Epidermal melanocyte (primary cell): ENCODE measurements at regions not wholly inside any gene's neighbourhood (a gene's known extent, or its start where the extent isn't known, plus 50 kb on each side); places are given as distances from the start of the nearest gene placed in this dataset.
"Not testable (repeated sequence)": the region's sequence is repeated elsewhere in the genome, so short reads cannot be mapped to it uniquely, and the experiment has no call there.

Experiments
- DNase-seq: peaks from one replicate; pipeline ENCODE4 v3.0.0; 2011; ENCODE audit warnings: low spot score; ENCODE audit not compliant: insufficient read length

DNA sequence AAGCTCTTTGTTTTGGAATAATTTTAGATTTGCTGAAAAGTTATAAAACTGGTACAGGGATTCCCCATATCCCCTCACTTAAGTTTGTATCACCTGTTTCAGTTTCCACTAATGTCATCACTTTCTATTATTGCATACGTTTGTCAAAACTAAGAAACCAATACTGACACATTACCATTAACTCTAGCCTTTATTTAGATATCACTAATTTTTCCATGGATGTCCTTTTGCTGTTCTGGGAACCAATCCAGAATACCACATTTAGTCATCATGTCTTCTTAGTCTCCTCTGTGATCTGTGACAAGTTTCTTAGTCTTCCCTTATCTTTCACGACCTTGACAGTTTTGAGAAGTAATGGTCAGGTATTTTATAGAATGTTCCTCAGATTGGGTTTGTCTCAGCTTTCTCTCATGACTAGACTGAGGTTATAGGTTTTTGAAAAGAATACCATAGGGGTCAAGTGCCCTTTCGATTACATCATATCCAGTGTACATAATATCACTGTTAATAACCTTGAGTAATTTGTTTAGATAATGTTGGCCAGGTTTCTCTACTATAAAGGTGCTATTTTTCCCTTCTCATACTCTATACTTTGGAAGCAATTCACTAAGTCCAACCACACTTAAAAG, 51.9 kb upstream of the NMUR2 start:
- no peak for DNase-seq

DNA sequence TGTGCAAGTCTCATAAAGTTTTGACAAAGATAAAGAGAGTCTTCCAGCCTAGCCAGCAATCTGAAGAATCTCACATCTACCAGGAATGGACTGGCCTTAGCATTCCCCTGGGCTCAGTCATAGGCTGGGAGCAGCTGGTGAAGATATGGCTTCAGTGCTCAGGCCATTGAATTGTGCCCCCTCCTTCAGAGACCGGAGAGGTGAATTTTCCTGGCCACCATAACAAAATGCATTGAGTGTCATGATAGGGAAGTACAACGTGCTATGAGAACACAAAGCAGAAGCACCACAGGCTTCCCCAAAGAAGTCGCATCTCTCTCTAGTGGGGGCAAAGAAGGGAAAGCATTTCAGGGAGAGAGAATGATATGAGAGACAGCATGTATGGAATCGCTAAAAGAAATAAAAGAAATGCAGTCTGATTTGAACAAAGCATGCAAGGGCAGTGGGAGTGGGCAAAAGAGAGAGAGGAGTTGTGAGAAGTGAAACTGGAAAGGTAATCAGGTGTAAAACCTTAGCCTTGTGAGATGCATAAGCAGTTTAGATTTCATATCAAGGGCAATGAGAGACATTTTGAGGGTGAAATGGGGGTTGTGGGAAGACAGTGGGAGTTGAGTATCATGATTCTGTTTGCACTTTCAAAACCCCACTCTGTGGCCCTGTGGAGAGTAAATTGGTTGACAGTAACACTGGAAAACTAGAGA, 57.1 kb upstream of the NMUR2 start:
- DNase-seq, result no peak

DNA sequence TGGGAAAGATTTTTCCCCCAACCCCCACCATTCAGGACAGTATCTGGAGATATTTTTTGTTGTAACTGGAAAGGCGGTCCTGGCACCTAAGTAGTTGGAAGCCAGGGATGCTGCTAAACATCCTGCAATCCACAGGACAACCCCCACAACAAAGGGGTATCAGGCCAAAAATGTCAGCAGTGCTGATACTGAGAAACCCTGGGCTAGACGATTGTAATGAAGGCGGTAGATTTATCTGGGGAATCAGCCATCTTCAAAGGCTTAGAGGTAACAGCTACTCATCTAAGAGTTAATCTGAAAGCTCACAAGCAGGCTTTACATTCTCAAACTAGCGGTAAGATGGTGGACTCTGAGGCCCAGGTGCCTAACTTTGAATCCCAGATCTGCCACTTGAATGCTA, 59.0 kb upstream of the NMUR2 start:
- no peak for DNase-seq

DNA sequence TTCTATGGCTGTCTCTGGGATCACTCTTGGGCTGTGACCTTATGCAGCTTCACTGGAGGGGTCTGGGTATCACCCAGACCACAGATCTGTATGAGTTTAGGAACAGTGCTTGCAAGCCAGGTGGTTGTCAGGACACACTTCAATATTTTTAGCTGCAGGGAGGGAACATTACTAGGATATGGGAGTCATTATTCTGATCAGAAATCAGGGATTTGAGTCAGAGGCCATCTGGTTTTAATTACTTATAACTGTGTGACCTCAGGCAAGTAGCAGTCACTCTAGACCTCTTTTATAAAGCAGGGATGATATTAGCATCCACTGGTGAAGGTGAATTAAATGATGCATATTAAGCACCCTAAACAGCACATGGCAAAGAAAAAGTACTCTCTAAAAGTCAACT, 60.1 kb upstream of the NMUR2 start:
- no peak for DNase-seq

DNA sequence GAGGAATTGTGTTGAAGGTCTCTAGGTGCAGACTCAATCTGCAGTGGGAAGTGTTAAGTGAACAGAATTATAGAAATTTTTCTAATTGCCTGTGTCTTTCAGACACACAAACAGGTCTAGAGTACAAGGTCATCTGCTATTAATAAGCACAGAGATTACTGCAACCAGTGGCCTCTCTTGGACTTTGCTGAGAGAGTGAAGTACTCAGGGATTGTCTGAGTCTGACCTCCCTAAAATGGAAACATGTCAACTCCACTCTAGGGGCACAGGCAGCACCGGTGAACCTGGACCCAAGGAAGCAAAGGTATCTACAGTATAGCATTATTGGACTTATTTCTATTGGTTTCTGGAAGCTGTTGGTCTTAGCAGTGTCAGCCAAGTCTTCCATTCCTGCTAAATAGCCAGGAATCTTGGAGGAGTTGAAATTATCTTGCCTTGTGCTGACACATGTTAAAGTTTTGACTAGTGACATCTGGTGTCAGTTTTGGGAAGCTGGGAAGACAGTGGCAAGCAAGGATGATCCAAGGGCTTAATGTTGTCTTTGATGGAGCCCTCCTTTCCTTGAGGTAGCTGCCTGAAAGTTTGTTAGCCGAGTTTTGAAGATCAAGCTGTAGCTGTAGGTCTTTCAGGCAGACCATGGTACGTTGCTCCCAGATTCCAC, 61.1 kb upstream of the NMUR2 start:
- no peak for DNase-seq

DNA sequence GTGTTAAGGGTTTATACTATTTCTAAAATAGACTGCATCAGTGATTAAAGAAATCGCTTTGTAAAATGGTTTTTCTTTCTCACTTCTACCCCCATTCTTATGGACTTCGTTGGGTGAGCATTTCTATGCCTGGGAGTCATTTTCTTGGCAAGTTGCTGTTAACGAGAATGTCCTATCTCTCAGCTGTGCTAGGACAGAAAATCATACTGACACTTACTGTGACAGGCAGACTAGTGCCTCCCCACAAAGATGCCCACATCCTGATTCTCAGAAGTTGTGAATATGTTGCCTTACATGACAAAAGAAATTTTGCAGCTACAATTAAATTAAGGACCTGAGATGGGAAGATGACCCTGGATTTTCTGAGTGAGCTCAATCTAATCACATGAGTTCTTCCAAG, 65.1 kb upstream of the NMUR2 start:
- DNase-seq, result no peak

DNA sequence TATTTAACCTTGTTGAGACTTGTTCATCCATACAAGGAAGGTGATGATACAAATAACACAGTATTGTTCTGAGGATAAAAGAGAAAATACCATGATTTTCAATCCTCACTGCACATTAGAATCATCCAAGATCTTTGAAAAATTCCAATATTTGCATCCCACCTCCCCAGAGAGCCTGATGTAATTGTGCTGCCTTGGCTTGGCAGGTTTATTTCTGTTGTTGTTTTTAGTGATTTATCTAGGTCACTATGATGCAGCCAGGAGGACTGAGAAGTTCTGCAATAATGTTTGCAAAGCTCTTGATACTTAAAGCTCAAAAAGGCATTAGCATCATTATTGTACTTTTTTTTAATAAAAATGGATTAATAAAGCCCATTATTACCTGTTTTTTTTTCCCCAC, 67.0 kb upstream of the NMUR2 start:
- no peak for DNase-seq

DNA sequence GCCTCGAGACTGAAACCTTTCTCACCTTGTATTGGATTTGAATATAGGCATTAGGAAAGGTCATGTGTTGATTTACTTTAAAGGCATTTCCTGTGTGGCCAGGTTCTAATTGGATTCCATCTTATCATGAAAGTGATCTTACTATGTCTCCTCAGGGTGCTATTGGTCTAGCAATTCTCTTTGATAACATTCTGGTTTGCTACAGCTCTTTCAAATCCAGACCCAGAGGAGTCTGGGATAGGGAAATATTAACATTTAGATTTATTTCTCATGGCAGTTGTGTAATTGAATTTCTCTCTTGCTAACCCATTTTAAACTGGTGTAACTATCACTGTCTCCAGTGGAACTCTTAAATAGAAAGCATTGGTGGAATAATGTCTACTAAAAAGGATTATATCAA, 69.9 kb upstream of the NMUR2 start:
- no peak for DNase-seq

DNA sequence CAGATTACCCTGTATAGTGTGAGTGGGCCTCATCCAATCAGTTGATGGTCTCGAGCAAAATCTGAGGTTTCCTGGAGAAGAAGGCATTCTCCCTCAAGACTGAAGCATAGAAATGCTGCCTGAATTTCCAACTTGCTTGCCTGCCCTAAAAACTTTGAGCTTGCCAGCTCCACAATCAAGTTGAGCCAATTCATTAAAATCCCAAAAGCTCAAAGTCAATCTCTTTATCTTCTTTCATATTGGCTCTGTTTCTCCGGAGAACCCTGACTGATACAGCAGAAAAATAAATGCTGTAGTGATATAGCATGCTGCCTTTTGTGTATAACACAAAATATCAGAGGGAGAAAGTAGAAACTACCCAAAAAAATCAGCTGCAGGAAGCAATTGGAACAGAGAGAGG, 72.5 kb upstream of the NMUR2 start:
- DNase-seq, result no peak

DNA sequence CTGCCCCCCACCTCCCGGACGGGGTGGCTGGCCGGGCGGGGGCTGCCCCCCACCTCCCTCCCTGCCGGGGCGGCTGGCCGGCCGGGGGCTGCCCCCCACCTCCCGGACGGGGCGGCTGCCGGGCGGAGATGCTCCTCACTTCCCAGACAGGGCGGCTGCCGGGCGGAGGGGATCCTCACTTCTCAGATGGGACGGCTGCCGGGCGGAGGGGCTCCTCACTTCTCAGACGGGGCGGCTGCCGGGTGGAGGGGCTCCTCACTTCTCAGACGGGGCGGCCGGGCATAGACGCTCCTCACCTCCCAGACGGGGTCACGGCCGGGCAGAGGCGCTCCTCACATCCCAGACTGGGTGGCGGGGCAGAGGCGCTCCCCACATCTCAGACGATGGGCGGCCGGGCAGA, 74.8 kb upstream of the NMUR2 start:
- DNase-seq, result not testable (repeated sequence)

DNA sequence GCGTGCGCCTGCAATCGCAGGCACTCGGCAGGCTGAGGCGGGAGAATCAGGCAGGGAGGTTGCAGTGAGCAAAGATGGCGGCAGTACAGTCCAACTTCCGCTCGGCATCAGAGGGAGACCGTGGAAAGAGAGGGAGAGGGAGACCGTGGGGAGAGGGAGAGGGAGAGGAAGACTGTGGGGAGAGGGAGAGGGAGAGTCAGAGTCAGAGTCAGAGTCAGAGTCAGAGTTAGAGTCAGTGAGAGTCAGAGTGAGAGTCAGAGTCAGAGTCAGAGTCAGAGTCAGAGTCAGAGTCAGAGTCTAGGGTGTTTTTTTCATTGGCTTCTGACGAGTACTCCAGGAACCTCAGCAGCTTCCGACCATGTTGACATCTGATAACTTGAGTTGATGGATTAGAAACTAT, 75.6 kb upstream of the NMUR2 start:
- DNase-seq, result not testable (repeated sequence)

DNA sequence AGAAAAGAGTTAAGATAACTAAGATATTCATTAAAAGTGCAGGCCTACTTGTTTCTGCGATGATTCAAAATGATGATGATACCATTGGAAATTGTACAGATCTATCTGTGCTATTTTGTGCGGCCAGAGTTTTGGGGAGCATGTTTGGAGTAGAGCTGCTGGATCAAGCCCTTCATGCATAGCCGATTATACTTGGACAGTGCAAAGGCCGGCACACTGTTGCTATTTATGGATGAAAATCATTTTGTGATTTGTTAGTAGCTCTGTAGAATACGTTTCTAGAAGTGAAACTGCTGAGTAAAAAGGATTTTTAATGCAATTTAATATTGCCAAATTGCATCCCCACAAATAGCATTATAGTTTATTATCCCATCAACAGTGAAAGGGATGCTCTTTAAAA, 82.1 kb upstream of the NMUR2 start:
- no peak for DNase-seq

DNA sequence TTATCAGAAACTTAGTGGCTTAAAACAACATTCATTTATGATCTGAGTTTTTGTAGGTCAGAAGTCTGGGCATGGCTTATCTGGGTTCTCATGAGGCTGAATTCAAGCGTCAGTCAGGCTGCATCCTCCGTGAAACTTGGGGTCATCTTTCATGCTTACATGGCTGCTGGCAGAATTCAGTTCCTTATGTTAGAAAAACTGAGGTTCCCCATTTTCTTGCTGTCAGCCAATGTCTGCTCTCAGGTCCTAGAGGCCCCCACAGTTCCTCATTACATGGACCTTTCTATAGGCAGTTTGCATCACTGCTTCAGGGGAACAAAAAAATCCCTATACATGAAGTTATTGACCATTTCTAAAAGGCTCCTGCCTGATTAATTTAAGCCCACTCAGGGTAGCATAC, 83.8 kb upstream of the NMUR2 start:
- no peak for DNase-seq

DNA sequence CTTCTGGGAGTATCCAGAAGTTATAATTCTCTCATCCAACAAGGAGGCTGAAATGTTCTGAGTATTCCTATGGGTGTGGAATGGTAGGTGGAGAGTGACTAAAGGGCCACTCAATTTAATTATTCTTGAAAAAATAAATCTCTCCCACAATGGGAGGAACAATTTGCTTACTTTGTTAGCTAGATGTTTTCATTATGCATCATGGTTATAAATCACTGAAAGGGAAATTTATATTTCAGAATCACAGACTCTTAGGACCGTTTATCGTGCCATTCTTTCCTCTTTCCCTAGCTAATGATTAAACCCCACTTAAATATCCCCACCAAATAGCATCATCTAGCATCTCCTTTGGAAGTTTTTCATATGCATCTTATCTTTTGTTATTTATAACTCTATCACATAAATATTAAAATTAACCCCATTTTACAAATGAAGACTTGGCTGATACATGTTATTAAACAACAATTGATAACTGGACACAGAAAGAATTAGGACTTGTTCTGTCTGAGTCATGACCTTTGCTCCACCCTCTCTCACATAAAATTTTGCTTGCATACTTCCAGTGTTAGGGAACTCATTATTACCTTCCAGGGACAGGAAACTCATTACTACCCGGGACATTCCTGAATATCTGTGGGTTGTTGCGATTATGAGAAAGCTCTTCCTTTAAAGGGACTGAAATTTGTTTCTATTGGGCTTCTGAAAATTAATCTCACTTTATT, 94.9 kb upstream of the NMUR2 start:
- DNase-seq, result no peak

DNA sequence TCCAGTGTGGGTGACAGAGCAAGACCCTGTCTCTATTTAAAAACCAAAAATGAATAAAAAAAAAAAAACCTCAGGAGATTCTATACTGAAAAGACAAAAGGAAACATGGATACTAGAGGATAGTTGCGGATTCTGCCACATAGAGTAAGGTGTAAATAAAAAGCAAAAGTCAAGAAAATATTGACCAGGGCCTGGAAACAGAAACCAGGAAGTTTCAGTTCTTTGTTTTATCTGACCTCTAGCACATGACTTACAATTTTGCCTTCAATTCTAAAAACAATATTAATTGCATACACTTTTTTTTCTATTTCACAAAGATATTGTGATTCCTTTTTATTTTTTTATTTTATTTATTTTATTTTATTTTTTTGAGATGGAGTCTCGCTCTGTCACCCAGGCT, 96.2 kb upstream of the NMUR2 start:
- no peak for DNase-seq

DNA sequence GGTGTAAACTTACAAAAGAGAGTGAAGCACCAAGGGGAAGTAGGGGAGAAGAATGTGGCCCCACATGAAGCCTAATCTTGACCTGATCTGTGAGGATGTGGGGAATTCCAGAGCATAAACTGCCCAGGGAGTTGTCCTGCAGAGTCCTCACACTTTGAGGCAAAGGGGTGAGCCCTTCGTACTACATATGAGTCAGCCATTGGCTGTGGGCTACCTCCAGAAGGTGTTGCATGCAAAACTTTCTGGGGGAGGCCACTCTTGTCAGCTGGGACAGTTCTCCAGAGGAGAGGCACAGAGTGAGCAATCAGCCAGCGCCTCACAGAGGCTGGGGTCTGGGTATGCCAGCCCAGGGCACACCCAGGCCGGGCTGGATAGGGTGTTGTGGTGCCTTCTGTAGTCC, 98.1 kb upstream of the NMUR2 start:
- DNase-seq, result no peak

DNA sequence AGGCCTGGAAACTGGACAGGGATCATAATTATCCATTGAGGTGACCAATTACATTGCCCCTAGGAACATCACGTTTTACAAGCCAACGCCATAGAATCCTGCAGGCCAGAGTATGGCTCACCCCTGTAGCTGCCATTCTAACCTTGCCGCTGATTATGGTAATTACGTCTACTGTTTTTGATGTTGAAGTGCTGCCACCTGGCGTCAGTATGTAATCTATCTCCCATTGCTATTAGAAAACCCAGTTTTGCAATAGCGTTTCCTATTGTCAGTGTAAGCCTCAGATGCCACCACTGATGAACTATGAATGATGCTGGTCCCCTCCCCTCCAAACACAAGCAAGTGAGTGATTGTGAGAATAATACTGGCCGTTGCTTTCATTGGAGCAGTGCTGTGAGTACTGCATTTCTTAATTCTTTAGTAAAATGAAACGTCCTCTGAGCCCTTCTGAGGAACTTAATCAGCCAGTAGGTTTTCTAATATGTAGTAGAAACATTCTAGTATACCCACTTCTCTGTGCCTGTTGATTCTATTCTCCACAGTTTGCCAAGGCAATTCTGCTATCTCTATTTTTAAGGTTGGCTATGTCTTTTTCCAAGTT, 100.5 kb upstream of the NMUR2 start:
- no peak for DNase-seq

DNA sequence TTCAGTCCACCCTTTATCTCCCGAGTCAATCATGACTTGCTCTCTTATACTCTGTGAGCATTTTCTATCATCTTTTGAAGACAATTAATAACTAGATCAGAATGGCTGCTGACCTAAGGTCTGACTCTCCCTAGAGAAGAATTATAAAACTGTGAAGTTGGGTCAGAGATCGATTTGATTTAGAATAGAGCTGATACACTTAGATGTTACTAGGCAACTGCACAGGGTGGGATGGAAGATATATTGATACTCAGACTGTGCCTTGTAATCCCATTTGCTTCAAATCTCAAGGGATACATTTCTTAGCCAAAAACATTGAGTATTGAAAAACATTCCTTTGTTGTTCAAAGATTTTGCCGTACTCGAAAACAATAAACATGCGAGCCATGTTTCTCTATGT, 106.0 kb upstream of the NMUR2 start:
- no peak for DNase-seq

DNA sequence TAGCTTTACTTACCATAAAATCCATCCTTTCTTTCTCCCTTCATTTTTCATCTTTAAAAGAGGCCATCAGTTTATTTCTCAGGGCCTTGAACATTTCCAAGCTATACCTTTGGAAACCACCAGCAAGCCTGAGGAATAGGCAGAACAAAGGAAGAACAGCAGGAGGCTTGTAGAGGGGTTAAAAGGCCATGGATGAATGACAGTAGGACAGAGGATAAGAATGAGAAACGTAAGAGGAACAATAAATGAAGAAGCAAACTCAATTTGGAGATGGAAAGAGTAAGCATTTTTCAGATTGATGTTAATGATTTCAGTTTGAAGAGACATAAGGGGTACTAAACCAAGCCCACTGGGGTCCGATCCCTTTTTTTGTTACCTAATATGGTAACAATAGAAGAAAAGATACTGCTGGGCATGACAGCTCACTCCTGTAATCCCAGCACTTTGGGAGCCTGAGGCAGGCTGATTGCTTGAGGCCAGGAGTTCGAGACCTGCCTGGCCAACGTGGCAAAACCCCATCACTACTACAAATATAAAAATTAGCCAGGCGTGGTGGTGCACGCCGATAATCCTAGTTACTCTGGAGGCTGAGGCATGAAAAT, 106.6 kb upstream of the NMUR2 start:
- no peak for DNase-seq

DNA sequence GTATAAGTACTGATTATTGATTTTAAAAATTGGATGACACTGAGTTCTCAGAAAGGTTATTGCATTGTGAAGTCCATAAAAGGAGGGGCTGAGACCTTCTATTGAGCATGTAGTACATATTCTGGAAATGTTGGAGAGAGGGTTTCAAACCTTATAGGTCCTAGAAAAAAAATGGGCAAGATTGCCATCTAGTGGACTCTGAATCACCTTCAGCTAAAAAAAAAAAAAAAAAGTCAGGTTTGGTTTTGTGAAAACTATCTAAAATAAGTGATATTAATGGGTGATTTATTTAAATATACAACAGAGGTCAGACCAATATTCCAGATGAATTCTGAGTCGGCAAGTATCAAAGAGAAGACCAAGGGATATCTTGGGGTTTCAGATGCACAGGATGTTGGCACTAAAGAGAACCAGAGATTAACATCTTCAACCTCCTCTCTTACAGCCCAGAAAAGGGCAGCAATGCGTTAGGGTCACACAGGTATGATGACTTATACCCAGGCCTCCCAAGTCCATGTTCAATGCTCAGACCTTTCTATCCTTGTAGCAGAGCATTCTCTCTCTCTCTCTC, 109.8 kb upstream of the NMUR2 start:
- no peak for DNase-seq

DNA sequence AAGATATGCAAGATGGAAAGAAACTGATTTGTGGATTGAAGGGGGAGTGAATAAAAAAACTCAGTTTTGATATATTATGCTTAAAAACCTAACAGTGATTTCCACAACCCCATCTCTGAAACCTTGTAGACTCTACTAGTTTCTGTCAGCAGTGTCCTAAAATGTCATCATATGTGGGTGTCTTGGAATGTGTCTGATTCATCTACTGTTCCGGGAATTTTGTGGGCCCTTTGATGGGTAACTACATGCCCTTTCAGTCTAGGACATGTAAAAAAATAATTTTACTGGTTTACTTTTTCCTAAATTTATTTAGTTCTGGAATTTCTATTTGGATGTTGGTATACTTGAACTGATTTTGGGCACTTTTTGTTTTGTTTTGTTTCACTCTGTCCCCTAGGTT, 118.9 kb upstream of the NMUR2 start:
- DNase-seq, result no peak
